HEK293T (cell line): ENCODE measurements at regions not wholly inside any gene's neighbourhood (a gene's known extent, or its start where the extent isn't known, plus 50 kb on each side); places are given as distances from the start of the nearest gene placed in this dataset.

Experiments
- CTCF ChIA-PET: fragments of 350-600 bp; formaldehyde crosslinking; extraction: SDS; loops from one replicate; lab custom pipeline; 2021; ENCODE audit warnings: antibody characterized with exemption, inconsistent platforms; lab: Yijun Ruan, JAX
- POLR2A ChIA-PET: fragments of 350-600 bp; formaldehyde crosslinking; extraction: SDS; loops from one replicate; lab custom pipeline; 2020; ENCODE audit warnings: antibody characterized with exemption, inconsistent platforms; lab: Yijun Ruan, JAX
- DNase-seq: peaks from one replicate; pipeline ENCODE4 v3.0.0; 2012; ENCODE audit warnings: mixed read lengths; ENCODE audit errors: extremely low spot score
- ARNT ChIP-seq: fragments of 450-650 bp; IDR thresholded peaks from 2 replicates; pipeline ENCODE4 v1.6.1; 2017; ENCODE audit warnings: mild to moderate bottlenecking
- BHLHE40 ChIP-seq: fragments of 450-650 bp; IDR thresholded peaks from 2 replicates; pipeline ENCODE4 v1.6.1; 2016; ENCODE audit warnings: mild to moderate bottlenecking, moderate library complexity, borderline replicate concordance
- CTBP1 ChIP-seq: fragments of 450-650 bp; IDR thresholded peaks from 2 replicates; pipeline ENCODE4 v1.6.1; 2016; ENCODE audit warnings: borderline replicate concordance
- ELF4 ChIP-seq: fragments of 450-650 bp; IDR thresholded peaks from 2 replicates; pipeline ENCODE4 v1.6.1; 2017; ENCODE audit warnings: antibody characterized with exemption
- FOXA1 ChIP-seq: fragments of 450-650 bp; IDR thresholded peaks from 2 replicates; pipeline ENCODE4 v1.6.1; 2016; ENCODE audit warnings: mild to moderate bottlenecking
- FOXK2 ChIP-seq: fragments of 450-650 bp; IDR thresholded peaks from 2 replicates; pipeline ENCODE4 v1.6.1; 2016; ENCODE audit warnings: mild to moderate bottlenecking
- FOXM1 ChIP-seq: fragments of 450-650 bp; IDR thresholded peaks from 2 replicates; pipeline ENCODE4 v1.6.1; 2017; ENCODE audit warnings: mild to moderate bottlenecking, borderline replicate concordance
- HDGF ChIP-seq: fragments of 450-650 bp; IDR thresholded peaks from 2 replicates; pipeline ENCODE4 v1.6.1; 2017; ENCODE audit warnings: antibody characterized with exemption, borderline replicate concordance
- L3MBTL2 ChIP-seq: fragments of 450-650 bp; conservative IDR thresholded peaks from 2 replicates; pipeline ENCODE4 v1.6.1; 2016; ENCODE audit warnings: mild to moderate bottlenecking
- LEF1 ChIP-seq: fragments of 450-650 bp; IDR thresholded peaks from 2 replicates; pipeline ENCODE4 v1.6.1; 2017; ENCODE audit warnings: mild to moderate bottlenecking, borderline replicate concordance
- NFRKB ChIP-seq: fragments of 450-650 bp; IDR thresholded peaks from 2 replicates; pipeline ENCODE4 v1.6.1; 2016; ENCODE audit warnings: mild to moderate bottlenecking, moderate library complexity
- PKNOX1 ChIP-seq: fragments of 450-650 bp; IDR thresholded peaks from 2 replicates; pipeline ENCODE4 v1.6.1; 2016
- SP1 ChIP-seq: fragments of 450-650 bp; IDR thresholded peaks from 2 replicates; pipeline ENCODE4 v1.6.1; 2017
- SUZ12 ChIP-seq: fragments of 450-650 bp; IDR thresholded peaks from 2 replicates; pipeline ENCODE4 v1.6.1; 2016; ENCODE audit warnings: mild to moderate bottlenecking
- TARDBP ChIP-seq: fragments of 450-650 bp; IDR thresholded peaks from 2 replicates; pipeline ENCODE4 v1.6.1; 2016
- ZNF384 ChIP-seq: fragments of 450-650 bp; IDR thresholded peaks from 2 replicates; pipeline ENCODE4 v1.6.1; 2016

DNA sequence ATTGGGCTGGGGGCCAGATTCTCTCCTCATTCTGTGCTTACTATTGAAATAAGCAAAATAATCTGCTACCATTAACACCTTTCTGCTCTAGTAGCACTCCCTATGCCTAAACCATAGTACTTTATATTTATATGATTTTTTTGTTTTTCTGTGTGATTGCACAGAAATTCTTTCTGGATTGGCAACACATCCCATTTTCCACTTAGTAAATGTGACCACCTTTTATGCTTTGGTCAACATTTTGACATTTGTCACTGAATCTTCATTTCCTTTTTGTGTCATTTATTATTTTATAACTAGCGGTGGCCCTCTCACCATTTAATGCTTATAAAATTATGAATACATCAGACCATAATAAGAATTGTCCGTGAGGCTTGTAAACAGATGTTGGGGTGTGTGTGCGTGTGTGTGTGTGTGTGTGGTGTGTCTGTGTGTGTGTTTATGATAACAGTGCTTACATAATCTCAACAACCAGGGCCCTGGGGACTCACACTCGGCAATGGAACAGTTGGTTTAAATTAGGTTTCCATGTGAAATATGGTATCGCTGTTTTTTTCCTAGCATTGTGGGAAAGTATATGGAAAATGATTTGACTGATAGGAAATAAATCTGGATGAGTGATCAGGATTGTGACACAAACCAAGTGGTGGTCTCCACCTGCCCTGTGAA is 138.9 kb downstream of the NOC3L start:
- TF ChIP-seq ELF4 (no peak), SP1 (no peak), HDGF (no peak), ZNF384 (no peak), TARDBP (no peak), PKNOX1 (no peak), SUZ12 (no peak), FOXA1 (no peak)
- CTCF ChIA-PET, result no interaction called here
- no peak for DNase-seq
- POLR2A ChIA-PET, result no interaction called here

DNA sequence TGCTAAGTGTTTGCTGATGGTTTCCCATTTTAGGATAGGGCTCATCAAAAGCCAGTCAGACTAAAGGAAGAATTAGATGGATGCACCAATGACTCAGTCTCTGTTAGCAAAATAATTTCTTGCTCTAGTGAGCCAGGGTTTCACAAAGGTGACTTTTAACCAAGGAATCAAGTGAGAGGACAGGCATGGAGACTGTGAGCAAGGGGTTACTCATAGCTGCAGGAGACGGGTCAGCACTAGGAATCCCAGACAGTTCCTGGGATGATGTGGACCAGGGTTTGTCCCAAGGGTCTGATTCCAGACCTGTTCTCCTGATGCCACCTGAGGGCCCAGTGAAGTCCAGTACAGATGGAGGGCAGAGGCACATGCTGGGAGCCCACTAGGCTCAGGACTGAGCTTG is 138.1 kb downstream of the NOC3L start:
- CTCF ChIA-PET, result no interaction called here
- POLR2A ChIA-PET, result no interaction called here
- no peak for TF ChIP-seq FOXM1
- TF ChIP-seq LEF1, result no peak
- TF ChIP-seq CTBP1, result no peak
- TF ChIP-seq ELF4, result no peak
- no peak for TF ChIP-seq FOXA1
- TF ChIP-seq L3MBTL2, result no peak
- no peak for TF ChIP-seq HDGF
- no peak for TF ChIP-seq BHLHE40
- no peak for TF ChIP-seq NFRKB
- DNase-seq, result no peak

- ChIA-PET CTCF (interaction anchor here (0.8 kb wide), 1 partner anchor 94 kb away, joined by 3 read pairs; no protein-coding TSS in a partner anchor), POLR2A (no interaction called here)
- TF ChIP-seq SP1, result no peak
- TF ChIP-seq ELF4, result no peak
- no peak for TF ChIP-seq ZNF384
- no peak for TF ChIP-seq L3MBTL2
- TF ChIP-seq SUZ12, result no peak
- TF ChIP-seq PKNOX1, result no peak
- TF ChIP-seq BHLHE40, result no peak
- TF ChIP-seq FOXK2, result no peak
- no peak for TF ChIP-seq FOXM1
- TF ChIP-seq CTBP1, result no peak
- TF ChIP-seq LEF1, result no peak
- no peak for TF ChIP-seq HDGF
- no peak for TF ChIP-seq NFRKB
- TF ChIP-seq ARNT, result no peak
- no peak for TF ChIP-seq TARDBP
- TF ChIP-seq FOXA1, result no peak
- DNase-seq, result peak; percentile 20
These were observed 137.2 kb downstream of the NOC3L start for GRCh38 chr10:94225589-94225988.

GRCh38 chr10:94230134-94230785 is 132.5 kb downstream of the NOC3L start:
- no peak for DNase-seq
- TF ChIP-seq CTBP1 (no peak), SP1 (no peak), LEF1 (no peak), TARDBP (no peak), FOXK2 (no peak), HDGF (no peak), ZNF384 (no peak), ARNT (no peak)
- ChIA-PET POLR2A (no interaction called here), CTCF (no interaction called here)

DNA sequence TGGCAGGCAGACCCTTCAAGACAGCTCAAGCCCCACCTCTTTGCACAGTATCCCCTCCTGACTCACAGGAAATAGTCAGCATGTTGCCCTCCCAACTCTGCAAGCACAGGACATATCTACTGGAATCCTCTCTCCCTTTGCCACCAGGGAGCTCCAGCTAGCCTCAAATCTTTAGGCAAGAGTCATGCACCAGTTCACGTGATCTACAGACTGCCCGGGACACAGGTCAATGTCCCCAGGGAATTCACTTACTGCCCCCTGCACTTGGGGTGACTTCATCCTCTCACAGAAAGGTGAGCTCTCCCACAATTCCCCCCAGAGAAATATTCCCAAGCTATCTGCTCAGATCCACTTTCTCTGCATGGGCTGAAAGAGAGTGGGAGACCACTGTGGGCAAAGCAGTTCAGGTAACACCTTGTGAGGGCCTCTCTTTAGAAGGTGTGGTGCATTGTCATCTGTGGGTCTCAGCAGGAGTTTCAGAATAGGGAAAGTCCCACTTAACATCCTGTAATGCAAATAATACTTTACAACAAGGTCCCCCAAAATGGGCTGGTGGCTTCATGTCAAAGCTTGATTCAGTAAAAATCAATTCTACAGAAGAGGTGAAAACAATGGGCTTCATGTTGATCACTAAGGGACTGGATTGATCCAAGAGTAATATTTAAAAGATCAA is 129.9 kb downstream of the NOC3L start:
- TF ChIP-seq SP1 (no peak), LEF1 (no peak), CTBP1 (no peak), ARNT (no peak), ELF4 (no peak), SUZ12 (no peak), NFRKB (no peak), PKNOX1 (no peak), L3MBTL2 (no peak)
- no peak for DNase-seq
- ChIA-PET CTCF (no interaction called here), POLR2A (no interaction called here)

DNA sequence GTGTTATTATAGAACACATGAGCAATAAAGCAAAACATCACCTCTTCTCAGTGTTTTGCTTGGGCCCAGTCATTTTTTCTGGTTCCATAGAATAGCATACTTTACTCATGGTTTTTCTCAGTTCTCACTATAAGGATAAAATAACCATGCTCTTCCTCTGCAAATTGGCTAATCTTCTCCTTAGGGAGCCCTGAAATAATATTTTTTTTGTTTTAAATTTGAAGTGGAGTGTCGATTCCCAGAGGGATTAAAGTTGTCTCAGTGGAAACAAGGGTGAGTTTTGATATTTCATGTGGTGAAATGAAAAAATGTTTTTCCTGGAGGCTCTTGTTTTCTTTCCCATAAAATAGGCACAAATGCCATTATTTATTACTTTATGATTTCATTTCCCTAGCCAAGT is 127.3 kb downstream of the NOC3L start:
- no peak for DNase-seq
- CTCF ChIA-PET, result interaction anchor here (0.6 kb wide), 1 partner anchor 490 kb away, joined by 4 read pairs; no protein-coding TSS in a partner anchor
- TF ChIP-seq FOXK2, result no peak
- no peak for TF ChIP-seq L3MBTL2
- TF ChIP-seq ZNF384, result no peak
- no peak for TF ChIP-seq HDGF
- TF ChIP-seq FOXA1, result no peak
- TF ChIP-seq PKNOX1, result no peak
- no peak for TF ChIP-seq LEF1
- TF ChIP-seq TARDBP, result no peak
- TF ChIP-seq SP1, result no peak
- POLR2A ChIA-PET, result no interaction called here
